ENCODE measurements at regions not wholly inside any gene's neighbourhood (a gene's known extent, or its start where the extent isn't known, plus 50 kb on each side); places are given as distances from the start of the nearest gene placed in this dataset.
"Not testable (repeated sequence)": the region's sequence is repeated elsewhere in the genome, so short reads cannot be mapped to it uniquely, and the experiment has no call there.

DNA sequence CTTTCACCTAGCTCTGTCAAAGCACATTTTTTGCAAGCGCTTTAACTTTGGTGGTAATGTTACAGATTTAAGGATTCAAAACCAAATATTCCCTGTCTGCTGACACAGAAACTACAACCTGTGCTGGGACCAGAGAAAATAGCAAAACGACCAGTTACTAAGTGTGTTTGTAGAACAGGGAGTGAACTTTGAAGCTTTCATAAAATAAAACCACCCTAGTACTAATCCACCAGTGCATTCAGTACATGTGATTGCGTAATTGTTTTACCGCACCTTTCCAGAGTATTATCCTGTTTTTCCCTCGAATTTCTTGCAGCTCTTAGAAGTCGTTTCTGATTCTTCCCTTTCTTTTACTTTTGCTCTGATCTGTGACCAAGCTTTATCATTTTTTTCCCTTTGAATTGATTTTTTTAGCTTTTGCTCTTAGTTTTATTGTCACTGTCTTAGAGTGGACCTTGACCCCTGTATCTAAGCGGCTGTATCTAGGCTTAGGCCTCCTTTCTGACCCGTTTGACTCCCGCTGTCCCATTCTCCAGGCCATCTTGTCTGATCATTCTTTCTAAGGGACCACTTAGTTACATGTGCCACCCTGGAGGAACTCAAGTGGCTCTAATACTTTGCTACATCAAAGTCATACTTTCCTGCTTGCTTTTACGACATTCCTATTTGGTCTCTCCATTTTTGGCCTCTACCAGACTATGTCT is 429.4 kb downstream of the PCNX1 start:
- DNase-seq = no peak

DNA sequence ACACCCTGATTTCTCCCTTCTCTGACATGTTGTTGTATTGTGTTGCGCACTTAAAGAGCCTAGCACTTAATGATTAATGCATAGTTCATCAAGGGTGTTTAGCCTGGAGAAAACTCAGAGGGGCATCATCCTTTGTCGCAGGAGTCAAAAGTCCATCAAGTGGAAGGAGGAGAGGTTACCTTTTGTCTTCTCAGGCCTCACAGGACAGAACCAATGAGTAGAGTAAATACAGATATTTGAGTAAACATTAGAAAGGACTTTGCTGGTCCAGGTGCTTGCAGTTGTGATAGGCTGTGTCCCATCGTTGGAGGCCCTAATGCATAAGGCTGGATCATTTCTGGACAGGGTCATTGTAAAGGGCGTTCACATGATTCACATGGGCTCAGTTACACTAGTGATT is 430.9 kb downstream of the PCNX1 start:
- no peak for DNase-seq

DNA sequence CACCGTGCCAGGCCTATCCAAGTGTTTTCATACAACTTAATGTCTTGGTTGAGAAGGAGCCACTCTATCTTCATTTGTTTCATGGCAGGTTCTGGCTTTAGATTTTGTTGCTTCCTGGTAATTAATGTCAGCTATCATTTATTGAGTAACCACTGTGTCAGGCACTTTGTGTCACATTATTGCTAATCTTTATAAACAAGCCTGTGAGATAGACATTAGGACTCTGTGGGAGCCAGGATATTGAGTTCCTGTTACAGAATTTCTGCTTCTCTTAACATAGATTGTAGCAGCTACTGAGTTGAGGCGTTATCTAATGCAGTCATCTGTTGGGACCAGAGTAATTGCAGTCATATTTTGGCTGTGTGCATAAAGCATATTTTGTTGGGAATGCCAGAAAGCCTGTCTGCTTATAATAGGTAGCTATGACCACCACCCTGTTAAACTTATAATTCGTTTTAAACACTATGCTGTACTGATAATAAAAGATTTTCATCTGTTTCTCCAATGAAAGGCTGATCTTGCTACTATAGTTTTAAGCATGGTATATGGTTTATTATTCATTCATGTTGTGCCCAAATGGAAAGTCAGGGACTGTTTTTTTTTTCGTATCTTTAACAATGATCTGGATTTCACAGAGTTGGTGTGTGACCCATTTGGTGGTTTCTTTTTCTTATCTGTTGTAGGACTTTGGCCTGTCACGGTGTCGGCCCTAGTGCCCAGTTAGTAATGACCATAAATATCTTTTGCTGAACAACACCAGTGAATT is 432.6 kb downstream of the PCNX1 start:
- DNase-seq = peak; percentile 80

DNA sequence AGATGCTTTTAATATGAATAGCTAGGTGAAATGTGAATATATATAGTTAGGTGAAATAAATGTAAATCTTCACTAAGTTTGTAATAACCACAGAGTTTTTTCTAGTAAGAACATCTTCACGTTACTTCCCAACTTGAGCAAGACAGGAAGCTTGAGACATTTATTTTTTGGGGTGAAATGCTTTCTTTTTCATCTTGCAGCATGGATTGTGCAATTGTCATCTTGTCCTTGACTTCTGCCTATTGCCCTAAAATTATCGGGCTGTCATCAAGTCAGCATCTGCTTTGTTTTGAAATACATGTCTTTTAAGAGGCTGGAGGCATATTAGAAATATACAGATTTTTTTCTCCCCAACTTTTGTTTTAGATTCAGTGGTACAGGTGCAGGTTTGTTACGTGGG is 433.9 kb downstream of the PCNX1 start:
- DNase-seq = peak; percentile 58

DNA sequence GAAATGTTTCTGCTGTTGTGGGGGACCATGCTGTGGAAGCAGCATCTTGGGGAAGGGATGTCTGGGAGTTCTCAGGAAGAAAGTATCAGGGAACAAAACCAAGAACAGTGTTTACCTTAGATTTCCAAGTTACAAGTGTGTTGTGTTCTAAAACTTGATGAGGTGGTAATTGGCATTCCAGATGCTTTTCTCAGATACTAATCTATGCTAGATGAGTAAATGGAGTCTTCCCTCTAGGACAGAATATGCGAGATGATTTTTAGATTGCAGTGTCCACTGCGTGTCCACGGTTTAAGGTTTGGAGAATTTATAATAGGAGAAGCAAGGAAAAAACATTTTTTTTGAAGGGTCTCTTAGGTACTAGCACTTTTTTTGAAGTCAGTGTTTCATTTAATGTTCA is 436.5 kb downstream of the PCNX1 start:
- no peak for DNase-seq

DNA sequence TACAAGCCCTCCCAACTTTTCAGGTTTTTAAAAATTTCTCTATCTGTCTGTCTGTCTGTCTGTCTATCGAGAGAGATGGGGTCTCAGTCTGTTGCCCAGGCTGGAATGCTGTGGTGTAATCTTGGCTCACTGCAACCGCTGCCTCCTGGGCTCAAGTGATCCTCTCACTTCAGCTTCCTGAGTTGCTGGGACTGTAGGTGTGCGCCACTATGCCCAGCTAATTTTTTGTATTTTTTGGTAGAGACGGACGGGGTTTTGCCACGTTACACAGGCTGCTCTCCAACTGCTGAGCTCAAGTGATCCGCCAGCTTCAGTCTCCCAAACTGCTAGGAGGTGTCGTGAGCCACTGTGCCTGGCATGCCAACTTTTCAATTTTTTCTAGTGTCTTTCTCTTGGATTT is 437.2 kb downstream of the PCNX1 start:
- no peak for DNase-seq

DNA sequence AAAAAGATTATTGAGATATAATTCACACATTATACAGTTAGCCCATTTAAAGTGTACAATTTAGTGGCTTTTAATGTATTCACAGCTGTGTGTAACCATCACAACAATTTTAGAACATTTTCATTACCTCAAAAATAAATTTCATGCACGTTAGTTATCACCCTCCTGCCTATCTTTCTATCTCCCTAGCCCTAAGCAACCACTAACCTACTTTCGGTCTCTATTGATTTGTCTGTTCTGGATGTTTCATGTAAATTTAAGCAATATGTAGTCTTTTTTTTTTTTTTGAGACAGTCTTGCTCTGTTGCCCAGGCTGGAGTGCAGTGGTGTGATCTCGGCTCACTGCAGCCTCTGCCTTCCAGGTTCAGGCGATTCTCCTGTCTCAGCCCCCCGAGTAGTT is 439.4 kb downstream of the PCNX1 start:
- no peak for DNase-seq

DNA sequence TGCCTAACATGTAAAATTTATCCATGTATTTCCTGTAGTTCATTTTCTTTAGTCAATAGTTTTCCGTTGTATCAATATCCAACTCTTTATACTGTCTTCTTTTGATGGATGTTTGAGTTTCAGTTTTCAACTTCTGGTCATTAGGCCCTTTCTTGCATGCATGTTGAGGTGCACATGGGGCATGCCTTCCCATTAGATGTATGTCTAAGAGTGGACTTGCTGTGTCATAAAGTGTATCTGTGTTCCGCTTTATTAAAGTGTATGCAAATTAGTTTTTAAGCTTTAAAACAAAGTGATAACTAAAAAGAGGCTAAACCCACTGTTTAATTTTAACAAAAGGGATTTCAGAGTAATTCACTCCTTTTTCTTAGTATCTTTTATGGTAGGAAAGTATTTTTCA is 441.1 kb downstream of the PCNX1 start:
- DNase-seq = no peak

DNA sequence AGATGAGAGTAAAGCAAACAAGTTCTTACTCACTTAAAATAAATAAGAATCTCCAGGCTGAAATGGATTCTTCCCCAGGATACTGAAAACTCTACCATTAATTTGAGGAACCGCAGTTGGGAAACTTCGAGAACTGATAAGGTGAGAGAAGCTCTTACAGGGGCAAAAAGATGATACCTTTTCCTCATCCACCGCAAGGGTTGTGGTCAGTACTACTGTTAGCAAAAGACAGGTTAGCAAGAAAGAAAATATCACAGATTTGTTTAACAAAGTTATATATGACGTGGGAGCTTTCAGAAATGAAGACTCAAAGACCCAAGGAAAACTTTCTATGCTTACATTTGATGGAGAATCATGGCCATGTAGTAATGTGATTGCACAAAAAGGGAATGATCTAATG is 441.6 kb downstream of the PCNX1 start:
- DNase-seq = no peak

DNA sequence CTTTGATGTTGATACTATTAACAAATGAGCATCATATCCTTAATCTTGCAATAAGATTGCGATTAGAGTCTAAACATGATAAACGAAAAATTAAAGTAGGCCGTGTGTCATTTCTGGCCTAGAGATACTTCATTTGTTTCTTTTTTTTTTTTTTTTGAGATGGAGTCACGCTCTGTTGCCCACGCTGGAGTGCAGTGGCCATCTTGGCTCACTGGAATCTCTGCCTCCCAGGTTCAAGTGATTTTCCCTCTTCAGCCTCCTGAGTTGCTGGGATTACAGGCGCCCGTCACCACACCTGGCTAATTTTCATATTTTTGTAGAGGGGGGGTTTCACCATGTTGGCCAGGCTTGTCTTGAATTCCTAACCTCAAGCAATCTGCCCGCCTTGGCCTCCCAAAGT is 446.9 kb downstream of the PCNX1 start:
- no peak for DNase-seq

DNA sequence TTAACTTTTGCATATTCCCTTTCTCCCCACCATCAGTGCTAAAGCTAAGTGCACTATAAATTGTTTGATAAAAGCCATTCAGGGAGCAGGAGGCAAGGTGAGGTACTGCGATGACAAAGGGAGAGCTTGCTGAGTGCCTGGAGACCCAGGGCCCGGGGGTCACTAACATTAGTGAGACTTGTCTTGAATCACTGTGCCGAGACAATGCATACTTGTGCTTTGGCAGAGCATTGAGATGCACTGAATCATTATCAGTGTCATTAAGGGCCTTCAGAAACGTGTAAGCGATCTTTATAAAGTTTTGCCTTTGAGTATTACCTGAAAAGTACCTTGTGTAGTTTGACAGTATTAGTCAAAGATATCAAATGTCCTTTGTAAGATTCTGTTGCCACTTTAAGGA is 447.5 kb downstream of the PCNX1 start:
- no peak for DNase-seq

DNA sequence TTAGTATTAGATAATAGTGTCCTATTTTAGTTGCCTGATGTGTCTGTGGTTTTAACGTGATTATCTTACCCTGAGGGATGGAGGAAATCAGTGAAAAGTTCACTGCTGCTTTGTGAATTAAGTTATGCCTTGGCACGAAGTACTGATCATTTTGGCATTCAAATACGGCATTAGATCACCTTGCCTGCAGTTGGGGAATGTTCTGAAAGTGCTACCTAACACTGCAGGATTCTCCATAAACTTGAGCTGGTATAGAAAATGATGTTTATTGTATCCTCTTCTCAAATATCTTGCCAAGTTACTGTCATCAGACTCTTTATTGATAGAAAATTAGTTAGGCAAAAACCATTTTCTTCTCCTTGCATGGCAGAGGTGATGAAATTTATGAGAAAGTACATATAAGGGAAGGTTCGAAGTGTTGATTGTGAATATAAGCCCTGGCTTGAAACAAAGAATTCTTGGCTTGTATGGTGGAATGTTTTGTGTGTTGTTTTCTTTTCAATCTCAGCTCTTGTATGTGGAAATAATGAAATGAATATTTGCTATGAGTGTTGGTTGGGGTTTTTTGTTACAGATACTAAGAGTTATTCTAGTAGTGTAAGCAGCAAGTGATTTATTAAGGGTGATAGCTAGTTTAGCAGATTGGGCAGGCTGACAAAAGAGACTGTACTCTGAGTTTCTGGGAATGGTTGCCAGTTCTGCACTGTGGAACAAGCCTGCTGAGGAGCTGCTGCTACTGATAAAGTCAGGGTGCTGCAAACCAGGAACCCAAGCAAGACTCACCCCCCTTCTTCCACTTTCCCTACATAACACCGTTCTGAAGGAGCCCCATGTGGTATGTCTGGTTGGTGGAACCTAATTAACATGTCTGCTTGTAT is 448.3 kb downstream of the PCNX1 start:
- DNase-seq = peak; percentile 84

DNA sequence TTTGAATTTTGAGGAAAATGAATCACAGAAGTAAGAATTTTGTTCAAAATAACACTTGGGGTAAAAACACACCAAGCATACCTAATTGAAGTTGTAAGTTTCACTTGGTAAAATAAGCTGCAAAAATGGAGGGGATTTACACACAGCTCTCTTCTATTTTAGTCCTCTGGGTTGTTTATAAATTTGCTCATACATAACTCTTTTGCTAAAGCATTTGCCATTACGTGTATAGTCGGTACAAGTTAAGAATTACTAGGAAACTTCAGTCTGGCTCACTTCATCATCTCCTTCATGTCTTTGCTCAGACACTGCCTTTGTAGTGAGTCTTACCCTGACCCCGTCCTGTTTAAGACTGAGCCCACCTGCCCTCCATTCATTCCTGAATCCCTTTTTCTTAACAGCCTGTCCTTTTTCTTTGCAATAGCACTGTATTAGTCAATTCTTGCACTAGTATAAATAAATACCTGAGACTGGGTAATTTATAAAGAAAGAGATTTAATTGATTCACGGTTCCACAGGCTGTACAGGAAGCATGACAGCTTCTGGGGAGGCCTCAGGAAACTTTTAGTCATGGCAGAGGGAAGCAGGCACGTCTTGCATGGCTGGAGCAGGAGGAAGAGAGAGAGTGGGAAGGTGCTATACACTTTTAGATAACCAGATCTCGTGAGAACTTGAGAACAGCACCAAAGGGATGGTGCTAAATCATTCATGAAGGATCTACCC is 451.1 kb downstream of the PCNX1 start:
- no peak for DNase-seq

DNA sequence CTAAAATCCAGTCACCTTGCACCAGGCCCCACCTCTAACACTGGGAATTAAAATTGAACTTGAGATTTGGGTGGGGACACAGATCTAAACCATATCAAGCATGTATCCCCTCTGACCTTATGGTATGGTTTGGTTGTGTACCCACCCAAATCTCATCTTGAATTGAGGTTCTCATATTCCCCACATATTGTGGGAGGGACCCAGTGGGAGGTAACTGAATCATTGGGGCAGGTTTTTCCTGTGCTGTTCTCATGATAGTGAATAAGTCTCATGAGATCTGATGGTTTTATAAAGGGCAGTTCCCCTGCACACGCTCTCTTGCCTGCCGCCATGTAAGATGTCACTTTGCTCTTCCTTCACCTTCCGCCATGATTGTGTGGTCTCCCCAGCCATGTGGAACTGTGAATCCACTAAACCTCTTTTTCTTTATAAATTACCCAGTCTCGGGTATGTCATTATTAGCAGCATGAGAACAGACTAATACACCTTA is 451.7 kb downstream of the PCNX1 start:
- not testable (repeated sequence) for DNase-seq

DNA sequence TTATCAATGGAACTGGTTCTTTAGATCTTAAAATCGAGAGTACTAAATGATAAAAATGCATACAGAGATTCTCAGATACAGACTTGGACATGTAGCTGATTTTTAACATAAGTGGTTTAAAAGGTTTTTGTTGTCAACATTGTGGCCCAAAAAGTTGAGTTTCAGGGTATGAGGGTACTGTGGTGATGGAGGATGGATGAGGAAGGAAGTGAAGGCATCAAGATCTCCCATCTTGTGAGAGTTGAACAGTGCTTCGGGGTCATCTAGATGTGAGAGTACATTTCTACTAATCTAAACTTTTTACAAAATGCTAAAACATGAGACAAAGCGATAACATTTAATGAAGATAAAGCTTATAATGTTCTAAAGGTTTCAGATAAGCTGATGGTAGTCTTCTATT is 452.6 kb downstream of the PCNX1 start:
- DNase-seq = peak; percentile 36

DNA sequence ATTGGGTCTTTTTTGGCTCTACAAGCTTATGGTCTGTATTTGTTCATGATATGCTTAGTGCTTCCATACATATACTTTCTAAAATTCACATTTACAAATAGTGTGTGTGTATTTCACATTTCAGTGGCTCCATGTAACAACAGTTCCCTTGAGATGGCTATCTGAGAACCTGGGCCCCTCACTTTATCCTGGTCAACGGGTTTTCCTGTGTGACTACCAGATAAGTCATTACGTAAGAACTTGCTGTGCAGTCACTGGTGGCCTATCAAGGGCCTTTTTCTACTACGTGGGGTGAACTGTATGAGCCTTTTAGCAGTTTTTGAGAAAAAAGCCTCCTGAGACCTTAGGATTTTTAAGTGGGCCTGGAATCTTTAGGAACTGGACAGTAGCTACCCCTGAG is 454.1 kb downstream of the PCNX1 start:
- DNase-seq = peak; percentile 78

DNA sequence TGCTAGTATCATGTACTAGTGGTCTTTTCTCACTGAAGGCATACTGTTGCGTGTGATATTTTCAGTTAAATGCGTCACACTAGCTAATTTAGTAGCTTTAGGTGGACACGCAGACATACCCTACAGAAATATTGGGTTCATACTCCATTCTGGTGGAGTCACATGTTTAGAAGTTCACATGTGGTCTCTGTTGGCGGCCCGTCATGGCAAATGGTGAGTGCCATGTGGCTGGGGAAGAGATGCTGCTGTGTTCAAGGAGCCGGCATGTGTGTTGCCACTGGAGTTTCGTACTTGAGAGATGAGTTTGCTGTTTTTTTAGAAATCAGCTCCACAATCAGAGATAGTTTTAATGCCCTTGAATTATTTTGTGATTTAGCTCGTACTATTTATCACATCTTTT is 454.6 kb downstream of the PCNX1 start:
- no peak for DNase-seq

DNA sequence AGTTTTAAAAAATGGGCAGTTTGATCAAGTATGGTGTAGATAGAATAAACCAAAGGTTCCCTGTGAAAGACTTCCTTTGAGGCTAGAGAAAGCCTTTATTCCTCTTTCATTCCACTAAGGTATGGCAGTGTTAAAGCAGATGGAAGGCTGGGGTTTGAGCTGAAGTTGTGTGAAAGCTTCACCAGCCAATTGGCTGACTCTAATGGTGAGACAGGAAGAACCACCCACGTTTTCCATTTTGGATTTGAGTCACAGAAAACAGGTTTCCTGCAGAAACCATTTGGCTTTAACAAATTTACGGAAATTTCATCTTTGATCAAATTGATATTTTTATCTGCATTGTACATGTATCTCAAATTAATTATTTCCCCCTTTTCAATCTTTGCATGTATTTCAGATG is 455.0 kb downstream of the PCNX1 start:
- no peak for DNase-seq

DNA sequence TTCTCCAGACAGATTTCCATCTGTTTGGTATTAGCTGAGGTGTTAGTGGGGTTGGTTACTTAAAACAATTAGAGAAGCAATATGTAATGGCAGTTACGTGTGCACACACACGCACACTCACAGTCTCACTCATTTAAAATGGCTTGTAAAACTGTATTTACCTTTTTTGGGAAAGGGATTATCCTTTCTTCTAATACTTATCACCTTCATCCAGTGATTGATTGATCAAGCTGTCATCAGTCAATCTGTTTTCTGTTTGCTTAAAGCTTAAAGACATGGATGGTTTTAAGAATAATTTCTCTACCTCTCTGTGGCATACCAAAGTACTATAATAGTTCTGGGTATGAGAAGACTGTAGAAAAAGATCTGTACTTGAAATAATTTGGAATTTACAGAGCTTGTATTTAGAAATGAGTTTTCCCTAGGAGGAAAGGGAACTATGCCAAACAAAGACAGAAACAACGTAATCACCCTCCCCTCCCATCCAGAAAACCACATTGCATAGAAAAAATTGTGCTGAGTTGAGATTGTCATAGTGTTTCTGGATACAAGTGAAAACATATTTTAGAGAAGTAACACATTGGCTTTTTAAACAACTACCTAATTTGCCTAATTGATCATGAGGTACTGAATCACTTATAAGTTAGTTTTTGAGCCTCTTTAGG is 455.8 kb downstream of the PCNX1 start:
- DNase-seq = peak; percentile 41

DNA sequence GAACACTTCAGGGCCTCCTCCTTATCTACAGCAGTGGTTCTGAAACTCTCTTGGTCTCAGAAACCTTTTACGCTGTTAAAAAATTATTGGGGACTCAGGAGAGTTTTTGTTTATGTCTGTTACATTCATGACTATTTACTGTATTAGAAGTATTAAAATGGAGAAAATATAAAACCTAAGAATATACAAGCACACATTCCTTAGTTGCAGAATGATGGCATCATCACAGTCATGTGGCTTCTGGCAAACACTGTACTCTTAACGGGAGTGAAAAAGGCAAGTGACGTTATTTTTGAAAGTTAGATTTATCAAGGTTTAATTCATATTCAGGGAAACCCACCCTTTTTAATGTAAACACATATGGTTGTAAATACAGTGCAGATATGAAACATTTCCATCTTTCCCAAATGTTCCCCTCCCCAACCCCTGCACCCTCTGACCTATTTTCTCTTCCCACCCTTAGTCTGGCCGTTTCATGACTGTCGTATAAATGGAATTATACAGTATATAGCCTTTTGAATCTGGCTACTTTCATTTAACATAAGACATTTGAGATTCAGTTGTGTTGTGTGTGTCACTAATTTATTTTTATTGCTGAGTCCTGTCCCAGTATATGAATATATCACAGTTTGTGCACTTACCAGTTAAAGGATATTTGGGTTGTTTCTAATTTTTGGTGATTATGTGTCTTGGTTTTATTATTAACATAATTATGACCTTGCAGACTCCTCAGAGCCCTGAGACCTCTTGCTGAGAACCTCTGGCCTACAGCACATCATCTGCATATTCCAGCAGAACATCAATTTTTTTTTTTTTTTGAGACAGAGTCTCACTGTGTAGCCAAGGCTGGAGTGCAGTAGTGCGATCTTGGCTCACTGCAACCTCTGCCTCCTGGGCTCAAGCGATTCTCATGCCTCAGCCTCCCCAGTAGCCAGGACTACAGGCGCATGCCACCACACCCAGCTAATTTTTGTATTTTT is 457.0 kb downstream of the PCNX1 start:
- DNase-seq = no peak

DNA sequence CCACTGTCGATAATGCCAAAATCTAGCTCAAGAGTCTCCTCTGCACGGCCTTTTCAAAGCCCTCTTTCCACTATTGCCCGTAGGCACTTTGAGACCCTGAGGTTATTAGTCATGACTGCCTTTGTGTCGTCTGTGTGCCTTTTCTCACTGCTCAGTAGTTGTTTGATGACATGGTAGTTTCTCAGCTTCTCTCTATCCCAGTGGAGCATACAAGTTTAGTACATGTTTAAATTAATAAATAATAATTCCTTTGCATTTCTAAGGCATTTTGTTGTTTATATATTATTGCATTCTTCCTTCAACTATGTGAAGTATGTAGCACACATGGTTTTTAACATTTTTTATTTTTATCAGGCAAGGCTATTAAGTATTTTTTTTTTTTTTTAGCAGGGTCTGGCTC is 458.1 kb downstream of the PCNX1 start:
- DNase-seq = no peak

Data from hematopoietic multipotent progenitor cell treated with erythropoietin and hydrocortisone succinate and interleukin-3 and kit ligand, for 6 days (in vitro differentiated cells).